ENCODE measurements at regions not wholly inside any gene's neighbourhood (a gene's known extent, or its start where the extent isn't known, plus 50 kb on each side); places are given as distances from the start of the nearest gene placed in this dataset.

DNA sequence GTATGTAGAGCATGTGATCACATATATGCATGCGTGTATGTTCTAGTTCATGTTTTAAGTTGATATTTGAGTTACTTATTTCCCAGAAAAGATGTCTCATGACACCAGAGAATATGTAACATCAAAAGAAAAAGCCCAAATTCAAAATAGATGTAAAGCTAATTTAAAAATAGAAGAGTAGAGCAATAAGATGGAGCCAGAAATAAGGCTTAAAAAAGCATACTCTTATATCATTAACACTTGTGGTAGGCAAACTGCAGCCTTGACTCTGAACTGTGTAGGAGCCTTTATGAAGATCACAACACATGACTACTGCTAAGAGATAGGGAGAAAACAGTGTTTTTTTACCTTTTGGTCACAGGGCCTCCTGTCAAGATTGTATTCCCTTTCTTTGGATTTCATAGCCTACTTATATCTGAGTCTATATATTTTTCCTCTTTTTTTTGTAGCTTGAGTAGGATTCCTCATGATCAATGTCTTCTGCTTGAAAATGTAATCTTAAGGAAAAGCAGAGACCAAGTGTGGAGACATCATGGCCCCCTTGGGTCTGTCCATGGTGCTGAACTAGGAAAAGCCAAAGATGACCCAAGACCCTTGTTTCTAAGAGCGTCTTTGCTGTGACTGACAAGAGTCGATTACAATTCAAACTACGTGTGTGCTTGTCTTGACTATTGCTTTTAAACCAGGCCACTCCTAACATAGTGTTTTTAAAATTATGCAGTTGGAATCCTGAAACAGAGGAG, 390.4 kb downstream of the SHISA9 start:
- H3K4me3 Mint-ChIP-seq = no peak overlapping the region
- DNase-seq (no peak), ATAC-seq (no peak)
- ChIA-PET CTCF (no interaction called here), POLR2A (interaction anchor here (0.5 kb wide), 1 partner anchor 444 kb away, joined by 11 read pairs; no protein-coding TSS in a partner anchor)
- H3K9me3 Mint-ChIP-seq (ENCODE audit: low read depth) = peaks cover 9% of the 10 kb centered on the region
- H3K27ac Mint-ChIP-seq = no peak overlapping the region
- peaks cover 13% of the 10 kb centered on the region for H3K27me3 Mint-ChIP-seq
- H3K4me1 Mint-ChIP-seq = no peaks in the 10 kb centered on the region
- H3K36me3 Mint-ChIP-seq (ENCODE audit: low read depth) = no peaks in the 10 kb centered on the region
- intact Hi-C loops (cut with DNase I, micrococcal nuclease) = no loop called here

- CTCF ChIA-PET = no interaction called here
- intact Hi-C loops (cut with DNase I, micrococcal nuclease) = no loop called here
- ATAC-seq (no peak), DNase-seq (no peak)
- Mint-ChIP-seq H3K4me3 (no peak overlapping the region), H3K4me1 (no peaks in the 10 kb centered on the region), H3K27ac (no peak overlapping the region), H3K9me3 (ENCODE audit: low read depth) (peaks cover 4% of the 10 kb centered on the region), H3K27me3 (peaks cover 3% of the 10 kb centered on the region), H3K36me3 (ENCODE audit: low read depth) (no peaks in the 10 kb centered on the region)
- POLR2A ChIA-PET = no interaction called here
These were observed 394.8 kb downstream of the SHISA9 start for GRCh38 chr16:13296206-13296605.

- Mint-ChIP-seq H3K4me3 (no peak overlapping the region), H3K9me3 (ENCODE audit: low read depth) (no peaks in the 10 kb centered on the region), H3K27ac (no peak overlapping the region), H3K36me3 (ENCODE audit: low read depth) (no peaks in the 10 kb centered on the region), H3K27me3 (no peaks in the 10 kb centered on the region), H3K4me1 (no peaks in the 10 kb centered on the region)
- ChIA-PET POLR2A (no interaction called here), CTCF (no interaction called here)
- DNase-seq (no peak), ATAC-seq (no peak)
- intact Hi-C loops (cut with DNase I, micrococcal nuclease) = no loop called here
These were observed 397.3 kb downstream of the SHISA9 start for GRCh38 chr16:13298666-13299065.

GRCh38 chr16:13300066-13300840, 398.9 kb downstream of the SHISA9 start:
- POLR2A ChIA-PET = no interaction called here
- Mint-ChIP-seq H3K4me1 (no peaks in the 10 kb centered on the region), H3K9me3 (ENCODE audit: low read depth) (no peaks in the 10 kb centered on the region), H3K27me3 (no peaks in the 10 kb centered on the region), H3K27ac (no peak overlapping the region), H3K36me3 (ENCODE audit: low read depth) (no peaks in the 10 kb centered on the region), H3K4me3 (no peak overlapping the region)
- intact Hi-C loops (cut with DNase I, micrococcal nuclease) = no loop called here
- DNase-seq (no peak), ATAC-seq (no peak)
- CTCF ChIA-PET = interaction anchor here (0.6 kb wide), 1 partner anchor 80 kb away, joined by 3 read pairs; no protein-coding TSS in a partner anchor

DNA sequence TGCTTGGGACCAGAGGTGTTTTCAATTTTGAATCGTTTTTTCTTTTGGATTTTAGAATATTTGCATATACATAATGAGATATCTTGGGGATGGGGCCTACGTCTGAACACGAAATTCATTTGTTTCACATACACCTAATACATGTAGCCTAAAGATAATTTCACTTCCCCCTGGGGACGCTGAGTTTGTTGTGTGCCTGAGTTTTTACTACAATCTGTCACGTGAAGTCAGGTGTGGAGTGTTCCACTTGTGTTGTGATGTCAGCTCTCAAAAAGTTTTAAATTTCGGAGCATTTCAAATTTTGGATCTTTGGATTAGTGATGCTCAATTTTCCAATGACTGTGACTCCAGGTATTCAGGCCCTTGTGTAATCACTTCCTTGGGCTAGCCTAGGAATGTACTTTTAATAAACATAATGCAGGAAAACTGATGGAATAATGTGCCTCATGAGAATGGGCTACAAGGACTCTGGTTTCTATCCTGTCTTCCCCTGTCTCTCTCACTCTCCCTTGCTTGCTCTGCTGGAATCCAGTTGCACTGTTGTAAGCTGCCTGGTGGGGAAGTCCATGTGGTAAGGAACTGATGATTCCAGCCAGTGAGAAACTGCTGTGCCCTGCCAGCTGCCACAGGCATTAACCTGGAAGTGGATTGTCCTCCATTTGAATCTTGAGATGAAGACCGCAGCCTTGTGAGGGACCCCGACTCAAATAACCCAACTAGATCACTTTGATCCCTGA, 403.8 kb downstream of the SHISA9 start:
- DNase-seq (no peak), ATAC-seq (no peak)
- intact Hi-C loops (cut with DNase I, micrococcal nuclease) = no loop called here
- H3K4me3 Mint-ChIP-seq = no peak overlapping the region
- H3K9me3 Mint-ChIP-seq (ENCODE audit: low read depth) = no peaks in the 10 kb centered on the region
- no peaks in the 10 kb centered on the region for H3K27me3 Mint-ChIP-seq
- H3K4me1 Mint-ChIP-seq = no peaks in the 10 kb centered on the region
- no peaks in the 10 kb centered on the region for H3K36me3 Mint-ChIP-seq (ENCODE audit: low read depth)
- ChIA-PET POLR2A (no interaction called here), CTCF (no interaction called here)
- H3K27ac Mint-ChIP-seq = no peak overlapping the region

DNA sequence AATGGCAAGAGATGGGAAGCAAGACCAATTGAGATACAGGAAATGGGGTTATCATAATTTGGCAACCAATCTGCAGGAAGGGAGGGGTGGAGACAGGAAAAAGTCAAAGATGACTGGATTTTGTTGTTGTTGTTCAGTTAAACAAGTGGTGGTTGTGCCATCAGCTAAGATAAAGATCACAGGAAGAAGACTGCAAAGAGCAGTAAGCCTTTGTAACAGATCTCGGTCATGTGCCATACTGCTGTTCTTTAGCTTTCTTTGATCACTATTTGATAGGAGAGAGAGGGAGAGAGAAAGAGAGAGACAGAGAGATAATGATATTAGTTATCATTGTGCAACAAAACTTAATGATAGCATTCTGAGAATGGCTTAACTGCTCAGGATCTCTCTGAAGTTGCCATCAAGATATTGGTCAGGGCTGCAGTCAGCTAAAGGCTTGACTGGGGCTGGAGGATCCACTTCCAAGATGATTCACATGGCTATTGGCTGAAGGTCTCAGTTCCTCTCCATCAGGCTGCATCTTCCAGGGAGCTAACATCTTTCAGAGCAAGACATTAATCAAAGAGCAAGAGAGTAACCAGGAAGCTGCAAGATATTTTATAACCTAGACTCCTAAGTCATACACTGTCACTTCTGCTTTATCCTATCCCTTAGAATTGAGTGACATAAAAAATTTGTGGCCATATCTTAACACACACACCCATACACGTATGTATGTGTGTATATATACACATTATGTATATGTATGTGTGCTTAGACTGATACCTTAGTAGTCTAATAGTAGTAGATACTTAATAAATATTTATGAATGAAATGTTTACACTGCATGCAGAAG, 405.0 kb downstream of the SHISA9 start:
- CTCF ChIA-PET = no interaction called here
- intact Hi-C loops (cut with DNase I, micrococcal nuclease) = no loop called here
- H3K4me1 Mint-ChIP-seq = no peaks in the 10 kb centered on the region
- ATAC-seq (no peak), DNase-seq (no peak)
- no peaks in the 10 kb centered on the region for H3K36me3 Mint-ChIP-seq (ENCODE audit: low read depth)
- no peaks in the 10 kb centered on the region for H3K27me3 Mint-ChIP-seq
- H3K9me3 Mint-ChIP-seq (ENCODE audit: low read depth) = no peaks in the 10 kb centered on the region
- no peak overlapping the region for H3K4me3 Mint-ChIP-seq
- POLR2A ChIA-PET = no interaction called here
- H3K27ac Mint-ChIP-seq = no peak overlapping the region

DNA sequence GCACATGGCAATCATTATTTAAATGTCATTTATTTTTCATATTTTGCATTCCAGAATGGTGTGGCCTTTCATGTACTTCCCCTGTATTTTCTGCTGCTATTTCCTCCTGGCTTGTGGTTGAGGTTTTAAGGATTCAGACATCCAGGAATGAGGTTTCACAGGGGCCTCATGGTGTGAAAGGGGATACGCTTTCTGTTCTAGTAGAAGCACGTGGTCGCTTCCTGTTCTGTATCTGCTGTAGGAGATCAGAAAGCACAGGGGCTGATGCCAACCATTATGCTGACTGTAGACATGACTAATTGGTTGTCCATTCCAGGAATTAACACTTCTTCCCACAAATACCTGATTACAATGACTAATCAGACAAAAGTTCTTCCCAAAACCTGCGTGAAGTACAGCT, 405.9 kb downstream of the SHISA9 start:
- DNase-seq (peak; percentile 5), ATAC-seq (no peak)
- CTCF ChIA-PET = no interaction called here
- Mint-ChIP-seq H3K27ac (no peak overlapping the region), H3K4me1 (no peaks in the 10 kb centered on the region), H3K4me3 (no peak overlapping the region), H3K36me3 (ENCODE audit: low read depth) (no peaks in the 10 kb centered on the region), H3K27me3 (no peaks in the 10 kb centered on the region), H3K9me3 (ENCODE audit: low read depth) (no peaks in the 10 kb centered on the region)
- intact Hi-C loops (cut with DNase I, micrococcal nuclease) = no loop called here
- POLR2A ChIA-PET = no interaction called here

GRCh38 chr16:13307851-13308250, 406.5 kb downstream of the SHISA9 start:
- ChIA-PET CTCF (no interaction called here), POLR2A (no interaction called here)
- intact Hi-C loops (cut with DNase I, micrococcal nuclease) = no loop called here
- Mint-ChIP-seq H3K27me3 (no peaks in the 10 kb centered on the region), H3K4me1 (no peaks in the 10 kb centered on the region), H3K4me3 (no peak overlapping the region), H3K36me3 (ENCODE audit: low read depth) (no peaks in the 10 kb centered on the region), H3K9me3 (ENCODE audit: low read depth) (no peaks in the 10 kb centered on the region), H3K27ac (no peak overlapping the region)
- ATAC-seq (no peak), DNase-seq (no peak)

DNA sequence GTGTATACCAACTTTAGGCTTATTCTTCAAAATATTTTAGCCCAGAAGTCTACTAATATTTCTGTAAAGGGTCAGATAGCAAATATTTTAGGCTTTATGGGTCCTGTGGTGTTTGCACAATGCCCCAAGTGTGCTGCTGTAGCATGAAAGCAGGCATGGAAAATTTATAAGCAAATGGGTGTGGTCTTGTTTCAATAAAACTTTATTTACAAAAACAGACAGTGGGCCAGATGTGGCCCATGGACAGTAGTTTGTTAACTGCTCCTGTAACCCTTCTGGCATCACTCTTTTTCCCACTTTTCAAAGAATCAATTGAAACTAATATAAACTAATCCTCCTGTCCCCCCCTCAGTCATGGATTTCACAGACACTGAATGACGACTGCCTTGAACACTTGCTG, 410.7 kb downstream of the SHISA9 start:
- no peak for DNase-seq
- Mint-ChIP-seq H3K9me3 (ENCODE audit: low read depth) (no peaks in the 10 kb centered on the region), H3K27me3 (no peaks in the 10 kb centered on the region), H3K4me3 (no peak overlapping the region), H3K27ac (no peak overlapping the region), H3K36me3 (ENCODE audit: low read depth) (no peaks in the 10 kb centered on the region), H3K4me1 (no peaks in the 10 kb centered on the region)
- CTCF ChIA-PET = no interaction called here
- POLR2A ChIA-PET = no interaction called here
- ATAC-seq = no peak
- intact Hi-C loops (cut with DNase I, micrococcal nuclease) = no loop called here

GRCh38 chr16:13313351-13313750, 412.0 kb downstream of the SHISA9 start:
- intact Hi-C loops (cut with DNase I, micrococcal nuclease) = no loop called here

DNA sequence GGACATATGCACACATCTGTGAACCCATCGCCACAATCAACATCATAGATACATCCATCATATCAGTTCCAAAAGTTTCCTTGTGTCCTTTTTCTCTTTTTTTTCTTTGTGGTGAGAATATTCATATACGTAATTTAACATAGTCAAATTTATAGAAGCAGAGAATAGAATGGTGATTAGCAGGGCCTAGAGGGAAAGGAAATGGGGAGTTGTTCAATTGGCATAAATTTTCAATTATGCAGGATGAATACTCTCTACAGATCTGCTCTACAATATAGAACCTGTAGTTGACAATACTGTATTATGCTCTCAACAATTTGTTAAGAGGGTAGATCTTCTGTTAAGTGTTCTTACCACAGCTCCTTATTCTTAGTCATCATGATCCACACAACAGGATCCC, 413.2 kb downstream of the SHISA9 start:
- DNase-seq (no peak), ATAC-seq (no peak)
- CTCF ChIA-PET = no interaction called here
- Mint-ChIP-seq H3K27ac (no peak overlapping the region), H3K9me3 (ENCODE audit: low read depth) (no peaks in the 10 kb centered on the region), H3K36me3 (ENCODE audit: low read depth) (no peaks in the 10 kb centered on the region), H3K4me1 (no peaks in the 10 kb centered on the region), H3K27me3 (no peaks in the 10 kb centered on the region), H3K4me3 (no peak overlapping the region)
- POLR2A ChIA-PET = no interaction called here
- intact Hi-C loops (cut with DNase I, micrococcal nuclease) = no loop called here

More at GRCh38 chr16:13313351-13313750, 412.0 kb downstream of the SHISA9 start:
- ChIA-PET CTCF (no interaction called here), POLR2A (no interaction called here)
- H3K27ac Mint-ChIP-seq = no peak overlapping the region
- H3K9me3 Mint-ChIP-seq (ENCODE audit: low read depth) = no peaks in the 10 kb centered on the region
- H3K27me3 Mint-ChIP-seq = no peaks in the 10 kb centered on the region
- DNase-seq (no peak), ATAC-seq (no peak)
- no peaks in the 10 kb centered on the region for H3K36me3 Mint-ChIP-seq (ENCODE audit: low read depth)
- no peaks in the 10 kb centered on the region for H3K4me1 Mint-ChIP-seq
- H3K4me3 Mint-ChIP-seq = no peak overlapping the region

All from activated CD4-positive, alpha-beta T cell treated with anti-CD3 and anti-CD28 coated beads for 36 hours (primary cell).